GM12872 (cell line): ENCODE measurements at regions not wholly inside any gene's neighbourhood (a gene's known extent, or its start where the extent isn't known, plus 50 kb on each side); places are given as distances from the start of the nearest gene placed in this dataset.

Experiments used
- TF ChIP-seq, protein P1 (sequence below): IDR thresholded peaks from 3 replicates; pipeline ENCODE4 v1.5.1; 2011; ENCODE audit warnings: low read depth, mild to moderate bottlenecking, low read length, moderate library complexity; ENCODE audit not compliant: insufficient read depth

GRCh38 chr10:130997267-130998045 lies 314.1 kb downstream of the TCERG1L start:
- TF ChIP-seq, protein P1, sequence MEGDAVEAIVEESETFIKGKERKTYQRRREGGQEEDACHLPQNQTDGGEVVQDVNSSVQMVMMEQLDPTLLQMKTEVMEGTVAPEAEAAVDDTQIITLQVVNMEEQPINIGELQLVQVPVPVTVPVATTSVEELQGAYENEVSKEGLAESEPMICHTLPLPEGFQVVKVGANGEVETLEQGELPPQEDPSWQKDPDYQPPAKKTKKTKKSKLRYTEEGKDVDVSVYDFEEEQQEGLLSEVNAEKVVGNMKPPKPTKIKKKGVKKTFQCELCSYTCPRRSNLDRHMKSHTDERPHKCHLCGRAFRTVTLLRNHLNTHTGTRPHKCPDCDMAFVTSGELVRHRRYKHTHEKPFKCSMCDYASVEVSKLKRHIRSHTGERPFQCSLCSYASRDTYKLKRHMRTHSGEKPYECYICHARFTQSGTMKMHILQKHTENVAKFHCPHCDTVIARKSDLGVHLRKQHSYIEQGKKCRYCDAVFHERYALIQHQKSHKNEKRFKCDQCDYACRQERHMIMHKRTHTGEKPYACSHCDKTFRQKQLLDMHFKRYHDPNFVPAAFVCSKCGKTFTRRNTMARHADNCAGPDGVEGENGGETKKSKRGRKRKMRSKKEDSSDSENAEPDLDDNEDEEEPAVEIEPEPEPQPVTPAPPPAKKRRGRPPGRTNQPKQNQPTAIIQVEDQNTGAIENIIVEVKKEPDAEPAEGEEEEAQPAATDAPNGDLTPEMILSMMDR = no peak

DNA sequence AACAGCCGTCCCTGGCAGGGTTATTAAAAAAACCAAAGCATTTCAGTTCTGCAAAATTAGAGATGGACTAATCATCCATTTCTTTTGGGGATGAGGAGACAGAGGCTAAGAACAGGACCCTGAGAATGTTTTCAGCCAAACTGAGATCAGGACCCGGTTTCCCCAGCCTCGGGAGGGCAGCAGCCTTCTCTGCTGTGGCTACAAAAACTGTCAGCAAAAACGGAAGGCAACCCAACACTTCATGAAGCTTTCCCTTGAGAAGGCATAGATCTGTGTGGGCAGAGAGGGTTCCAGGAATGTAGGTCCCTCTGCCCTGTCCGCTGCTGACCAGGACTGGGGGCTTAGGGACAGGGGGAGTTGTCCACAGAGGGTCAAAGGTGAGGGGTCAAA lies 313.5 kb downstream of the TCERG1L start:
- TF ChIP-seq, protein P1 = no peak

DNA sequence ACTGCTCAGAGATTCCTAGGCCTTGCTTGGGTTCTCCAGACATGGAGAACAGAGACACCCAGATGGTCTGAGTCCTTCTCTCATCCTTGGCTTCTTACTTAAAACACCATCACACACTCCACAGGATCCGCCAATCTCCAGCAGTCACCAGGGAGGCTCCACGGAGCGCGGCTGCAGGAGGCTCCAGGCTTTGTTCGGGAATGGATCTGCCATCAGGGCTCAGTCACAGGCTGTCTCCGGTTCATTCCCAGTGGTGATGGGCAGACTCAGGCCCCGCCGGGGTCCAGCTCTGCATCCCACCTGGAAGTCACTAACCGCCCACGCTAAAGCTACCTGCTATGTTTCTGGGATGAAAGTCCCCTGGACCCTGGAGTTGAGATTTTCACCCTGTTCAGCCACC lies 312.9 kb downstream of the TCERG1L start:
- TF ChIP-seq, protein P1 = no peak

GRCh38 chr10:130999376-131000202 lies 311.9 kb downstream of the TCERG1L start:
- TF ChIP-seq, protein P1 = no peak

- TF ChIP-seq, protein P1 = no peak
Measured at GRCh38 chr10:131000244-131000643, 311.3 kb downstream of the TCERG1L start.

GRCh38 chr10:131000743-131001142 lies 310.8 kb downstream of the TCERG1L start:
- TF ChIP-seq, protein P1 = no peak

GRCh38 chr10:131001438-131001837 lies 310.1 kb downstream of the TCERG1L start:
- TF ChIP-seq, protein P1 = no peak
